Sigmoid colon (tissue), 4 donors: ENCODE measurements at regions not wholly inside any gene's neighbourhood (a gene's known extent, or its start where the extent isn't known, plus 50 kb on each side); places are given as distances from the start of the nearest gene placed in this dataset.

Experiments used
- EP300 ChIP-seq, 4 donors: sonication (generic); formaldehyde crosslinking; IDR thresholded peaks; one replicate each; pipeline ENCODE4 v1.6.1; 2017; ENCODE audit warnings: antibody characterized with exemption in 4 of 4
- POLR2A ChIP-seq, 2 donors: fragments of 450-650 bp; IDR thresholded peaks; one replicate each; pipeline ENCODE4 v1.6.1; 2016; ENCODE audit warnings: antibody characterized with exemption in 2 of 2, mild to moderate bottlenecking in 2 of 2, moderate library complexity in 2 of 2
- POLR2AphosphoS5 ChIP-seq, 4 donors: sonication (generic); formaldehyde crosslinking; IDR thresholded peaks; one replicate each; pipeline ENCODE4 v1.6.1; 2017; ENCODE audit warnings: antibody characterized with exemption in 4 of 4
- TF ChIP-seq, protein P1 (sequence below), 4 experiments: fragments of 450-650 bp in 3 of 4; fragments of 200-600 bp in 1 of 4; IDR thresholded peaks; one replicate each; pipeline ENCODE4 v1.5.1; 2016 to 2019; ENCODE audit warnings: antibody characterized with exemption in 4 of 4, mild to moderate bottlenecking in 3 of 4, moderate library complexity in 2 of 4

- TF ChIP-seq, protein P1, sequence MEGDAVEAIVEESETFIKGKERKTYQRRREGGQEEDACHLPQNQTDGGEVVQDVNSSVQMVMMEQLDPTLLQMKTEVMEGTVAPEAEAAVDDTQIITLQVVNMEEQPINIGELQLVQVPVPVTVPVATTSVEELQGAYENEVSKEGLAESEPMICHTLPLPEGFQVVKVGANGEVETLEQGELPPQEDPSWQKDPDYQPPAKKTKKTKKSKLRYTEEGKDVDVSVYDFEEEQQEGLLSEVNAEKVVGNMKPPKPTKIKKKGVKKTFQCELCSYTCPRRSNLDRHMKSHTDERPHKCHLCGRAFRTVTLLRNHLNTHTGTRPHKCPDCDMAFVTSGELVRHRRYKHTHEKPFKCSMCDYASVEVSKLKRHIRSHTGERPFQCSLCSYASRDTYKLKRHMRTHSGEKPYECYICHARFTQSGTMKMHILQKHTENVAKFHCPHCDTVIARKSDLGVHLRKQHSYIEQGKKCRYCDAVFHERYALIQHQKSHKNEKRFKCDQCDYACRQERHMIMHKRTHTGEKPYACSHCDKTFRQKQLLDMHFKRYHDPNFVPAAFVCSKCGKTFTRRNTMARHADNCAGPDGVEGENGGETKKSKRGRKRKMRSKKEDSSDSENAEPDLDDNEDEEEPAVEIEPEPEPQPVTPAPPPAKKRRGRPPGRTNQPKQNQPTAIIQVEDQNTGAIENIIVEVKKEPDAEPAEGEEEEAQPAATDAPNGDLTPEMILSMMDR (IDR thresholded peaks at IDR 0.05) = no peak
- TF ChIP-seq EP300 (IDR thresholded peaks at IDR 0.05) (no peak), POLR2A (IDR thresholded peaks at IDR 0.05) (no peak), POLR2AphosphoS5 (IDR thresholded peaks at IDR 0.05) (no peak)
These were observed 220.0 kb downstream of the ADGRG6 start for GRCh38 chr6:142521791-142522190.
